HEK293 (cell line): ENCODE measurements at regions not wholly inside any gene's neighbourhood (a gene's known extent, or its start where the extent isn't known, plus 50 kb on each side); places are given as distances from the start of the nearest gene placed in this dataset.

ENCODE experiments used
- CTCF ChIA-PET: fragments of 350-600 bp; formaldehyde crosslinking; extraction: SDS; loops from one replicate; lab custom pipeline; 2021; ENCODE audit warnings: antibody characterized with exemption; lab: Yijun Ruan, JAX
- POLR2A ChIA-PET: fragments of 300-600 bp; formaldehyde crosslinking; extraction: SDS; loops from one replicate; lab custom pipeline; 2020; ENCODE audit warnings: antibody characterized with exemption, inconsistent platforms; lab: Yijun Ruan, JAX
- H3K27ac ChIP-seq: fragments of 200-500 bp; sonication (Bioruptor generic); 2 replicates; pipeline ENCODE4 v1.5.1; 2014; ENCODE audit warnings: low read depth, low read length, control low read depth, inconsistent platforms; ENCODE audit errors: extremely low read depth
- H3K36me3 ChIP-seq, 2 experiments: fragments of 200-500 bp in 1 of 2; sonication (Bioruptor generic) in 1 of 2; 1 replicate in 1 of 2; 2 replicates in 1 of 2; pipeline ENCODE4 v1.5.1; 2014 to 2017; ENCODE audit warnings: inconsistent platforms in 2 of 2, low read length in 2 of 2; ENCODE audit not compliant: control insufficient read depth in 2 of 2, insufficient read depth in 1 of 2
- H3K4me1 ChIP-seq: fragments of 200-500 bp; sonication (Bioruptor generic); 2 replicates; pipeline ENCODE4 v1.5.1; 2014; ENCODE audit warnings: mild to moderate bottlenecking, low read length, inconsistent platforms; ENCODE audit not compliant: control insufficient read depth, insufficient read depth
- H3K4me3 ChIP-seq: 2 replicates; pipeline ENCODE4 v1.5.1; 2011; ENCODE audit warnings: low read depth, mild to moderate bottlenecking, control low read depth, low read length, moderate library complexity
- H3K9me3 ChIP-seq: fragments of 200-500 bp; sonication (Bioruptor generic); 2 replicates; pipeline ENCODE4 v1.5.1; 2014; ENCODE audit warnings: low read depth, low read length, inconsistent platforms; ENCODE audit not compliant: control insufficient read depth, insufficient read depth
- EGR2 ChIP-seq: fragments of 450-650 bp; formaldehyde crosslinking; IDR thresholded peaks from 2 replicates; pipeline ENCODE4 v1.5.1; 2016; ENCODE audit warnings: low read depth, missing biosample characterization, missing genetic modification characterization
- FEZF1 ChIP-seq: fragments of 450-650 bp; formaldehyde crosslinking; IDR thresholded peaks from 2 replicates; pipeline ENCODE4 v1.5.1; 2016; ENCODE audit warnings: missing biosample characterization, missing genetic modification characterization
- HOXC10 ChIP-seq: sonication (generic); formaldehyde crosslinking; IDR thresholded peaks from 2 replicates; pipeline ENCODE4 v1.8.1; 2023; ENCODE audit warnings: mild to moderate bottlenecking, missing genetic modification reagents
- IKZF3 ChIP-seq: fragments of 450-650 bp; IDR thresholded peaks from 2 replicates; pipeline ENCODE4 v1.5.0; 2018; ENCODE audit warnings: missing biosample characterization, mild to moderate bottlenecking, missing genetic modification characterization, moderate library complexity
- INSM2 ChIP-seq: fragments of 450-650 bp; formaldehyde crosslinking; IDR thresholded peaks from 2 replicates; pipeline ENCODE4 v1.5.1; 2016; ENCODE audit warnings: missing biosample characterization, missing genetic modification characterization
- KLF1 ChIP-seq: fragments of 450-650 bp; formaldehyde crosslinking; IDR thresholded peaks from 2 replicates; pipeline ENCODE4 v1.5.1; 2016; ENCODE audit warnings: missing biosample characterization, missing genetic modification characterization
- PRDM2 ChIP-seq: fragments of 450-650 bp; formaldehyde crosslinking; IDR thresholded peaks from 2 replicates; pipeline ENCODE4 v1.5.1; 2016; ENCODE audit warnings: missing biosample characterization, missing genetic modification characterization, borderline replicate concordance
- RBAK ChIP-seq: fragments of 450-650 bp; formaldehyde crosslinking; IDR thresholded peaks from 2 replicates; pipeline ENCODE4 v1.5.1; 2016; ENCODE audit warnings: missing biosample characterization, missing genetic modification characterization
- ZFHX2 ChIP-seq: fragments of 450-650 bp; formaldehyde crosslinking; conservative IDR thresholded peaks from 2 replicates; pipeline ENCODE4 v1.5.1; 2016; ENCODE audit warnings: missing biosample characterization, missing genetic modification characterization
- ZNF174 ChIP-seq: fragments of 450-650 bp; formaldehyde crosslinking; IDR thresholded peaks from 2 replicates; pipeline ENCODE4 v1.5.0; 2017; ENCODE audit warnings: missing biosample characterization, mild to moderate bottlenecking, missing genetic modification characterization
- ZNF19 ChIP-seq: fragments of 450-650 bp; formaldehyde crosslinking; IDR thresholded peaks from 2 replicates; pipeline ENCODE4; 2016; ENCODE audit warnings: missing biosample characterization, missing genetic modification characterization, low read depth
- ZNF274 ChIP-seq, 2 experiments: fragments of 200-500 bp in 1 of 2; fragments of 450-650 bp in 1 of 2; sonication (Bioruptor generic) in 1 of 2; formaldehyde crosslinking in 1 of 2; IDR thresholded peaks; 2 replicates each; pipeline versions ENCODE4 v1.5.1 to v1.6.1; 2014 to 2016; ENCODE audit warnings: borderline replicate concordance in 1 of 2, inconsistent platforms in 1 of 2, low read length in 1 of 2, missing biosample characterization in 1 of 2, missing genetic modification characterization in 1 of 2
- ZNF292 ChIP-seq: fragments of 450-650 bp; formaldehyde crosslinking; IDR thresholded peaks from 2 replicates; pipeline ENCODE4 v1.5.1; 2016; ENCODE audit warnings: low read depth, missing biosample characterization, missing genetic modification characterization, borderline replicate concordance
- ZNF302 ChIP-seq: fragments of 450-650 bp; formaldehyde crosslinking; IDR thresholded peaks from 2 replicates; pipeline ENCODE4 v1.5.1; 2016; ENCODE audit warnings: missing biosample characterization, missing genetic modification characterization, low read depth
- ZNF391 ChIP-seq: fragments of 450-650 bp; formaldehyde crosslinking; IDR thresholded peaks from 2 replicates; pipeline ENCODE4 v1.5.1; 2016; ENCODE audit warnings: low read depth, missing biosample characterization, missing genetic modification characterization, borderline replicate concordance
- ZNF416 ChIP-seq: fragments of 450-650 bp; formaldehyde crosslinking; IDR thresholded peaks from 2 replicates; pipeline ENCODE4 v1.5.1; 2016; ENCODE audit warnings: missing biosample characterization, missing genetic modification characterization
- ZNF558 ChIP-seq: fragments of 450-650 bp; formaldehyde crosslinking; IDR thresholded peaks from 2 replicates; pipeline ENCODE4 v1.5.1; 2016; ENCODE audit warnings: missing biosample characterization, missing genetic modification characterization
- ZNF623 ChIP-seq: fragments of 450-650 bp; formaldehyde crosslinking; IDR thresholded peaks from 2 replicates; pipeline ENCODE4 v1.5.1; 2016; ENCODE audit warnings: missing biosample characterization, missing genetic modification characterization
- ZSCAN30 ChIP-seq: fragments of 450-650 bp; IDR thresholded peaks from 2 replicates; pipeline ENCODE4 v1.5.1; 2018; ENCODE audit warnings: missing biosample characterization, mild to moderate bottlenecking, missing genetic modification characterization, moderate library complexity
- TF ChIP-seq, protein P1 (sequence below): fragments of 450-650 bp; formaldehyde crosslinking; IDR thresholded peaks from 2 replicates; pipeline ENCODE4 v1.5.1; 2016; ENCODE audit warnings: missing biosample characterization, missing genetic modification characterization, low read depth
- TF ChIP-seq, protein P2 (sequence below): fragments of 450-650 bp; formaldehyde crosslinking; IDR thresholded peaks from 2 replicates; pipeline ENCODE4 v1.5.1; 2016; ENCODE audit warnings: missing biosample characterization, missing genetic modification characterization, borderline replicate concordance

GRCh38 chr16:85180827-85181738 lies 68.8 kb upstream of the CIBAR2 start:
- POLR2A ChIA-PET: no interaction called here
- Histone ChIP-seq H3K27ac (no peak overlapping the region), H3K9me3 (no peaks in the 10 kb centered on the region), H3K4me1 (no peaks in the 10 kb centered on the region), H3K36me3 (peaks cover 0 to 68% of the 10 kb centered on the region in 2 experiments; a peak in 1 of 3 replicates), H3K4me3 (no peak overlapping the region)
- CTCF ChIA-PET: no interaction called here
- TF ChIP-seq ZNF416 (tag by site-specific recombination) (no peak), ZNF292 (no peak), IKZF3 (no peak), FEZF1 (tag by site-specific recombination) (no peak), ZFHX2 (tag by site-specific recombination) (peak; percentile 14; the same call in 1 of the 2 replicates), ZNF391 (tag by site-specific recombination) (no peak), ZNF19 (no peak), RBAK (tag by site-specific recombination) (no peak), EGR2 (tag by site-specific recombination) (peak; percentile 45; the same call in 1 of the 2 replicates), ZNF558 (no peak), ZNF174 (tag by site-specific recombination) (no peak), KLF1 (tag by site-specific recombination) (no peak)

DNA sequence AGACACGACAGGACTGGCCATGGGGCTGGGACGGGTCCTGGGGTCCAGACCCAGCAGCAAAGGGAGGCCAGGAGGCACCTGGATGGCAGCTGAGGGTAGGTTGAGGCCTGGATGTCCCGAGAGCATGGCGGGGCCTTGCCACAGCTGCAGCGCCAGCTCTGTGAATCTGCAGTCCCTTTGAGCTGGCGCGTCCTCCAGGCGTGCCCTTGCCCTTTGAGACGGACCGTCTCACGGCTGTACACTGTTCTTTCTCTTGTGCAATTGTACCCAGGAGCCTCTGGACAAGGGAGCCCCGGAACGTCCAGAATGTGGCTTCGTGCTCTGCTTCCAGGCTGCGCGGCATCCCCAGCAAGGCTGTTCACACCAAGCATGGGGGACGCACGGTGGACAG lies 69.5 kb upstream of the CIBAR2 start:
- ChIA-PET CTCF (no interaction called here), POLR2A (no interaction called here)
- Histone ChIP-seq H3K36me3 (peaks cover 0 to 62% of the 10 kb centered on the region in 2 experiments; a peak in 1 of 3 replicates), H3K9me3 (no peaks in the 10 kb centered on the region), H3K4me1 (no peaks in the 10 kb centered on the region), H3K27ac (no peak overlapping the region), H3K4me3 (no peak overlapping the region)
- TF ChIP-seq INSM2: no peak
- TF ChIP-seq ZSCAN30: no peak
- no peak for TF ChIP-seq ZNF623
- TF ChIP-seq ZNF274 (IDR thresholded peaks at IDR 0.05; ENCODE audit: low read length): no peak
- no peak for TF ChIP-seq ZNF274 (tag by site-specific recombination; IDR thresholded peaks at IDR 0.05; ENCODE audit: borderline replicate concordance)
- TF ChIP-seq, protein P1, sequence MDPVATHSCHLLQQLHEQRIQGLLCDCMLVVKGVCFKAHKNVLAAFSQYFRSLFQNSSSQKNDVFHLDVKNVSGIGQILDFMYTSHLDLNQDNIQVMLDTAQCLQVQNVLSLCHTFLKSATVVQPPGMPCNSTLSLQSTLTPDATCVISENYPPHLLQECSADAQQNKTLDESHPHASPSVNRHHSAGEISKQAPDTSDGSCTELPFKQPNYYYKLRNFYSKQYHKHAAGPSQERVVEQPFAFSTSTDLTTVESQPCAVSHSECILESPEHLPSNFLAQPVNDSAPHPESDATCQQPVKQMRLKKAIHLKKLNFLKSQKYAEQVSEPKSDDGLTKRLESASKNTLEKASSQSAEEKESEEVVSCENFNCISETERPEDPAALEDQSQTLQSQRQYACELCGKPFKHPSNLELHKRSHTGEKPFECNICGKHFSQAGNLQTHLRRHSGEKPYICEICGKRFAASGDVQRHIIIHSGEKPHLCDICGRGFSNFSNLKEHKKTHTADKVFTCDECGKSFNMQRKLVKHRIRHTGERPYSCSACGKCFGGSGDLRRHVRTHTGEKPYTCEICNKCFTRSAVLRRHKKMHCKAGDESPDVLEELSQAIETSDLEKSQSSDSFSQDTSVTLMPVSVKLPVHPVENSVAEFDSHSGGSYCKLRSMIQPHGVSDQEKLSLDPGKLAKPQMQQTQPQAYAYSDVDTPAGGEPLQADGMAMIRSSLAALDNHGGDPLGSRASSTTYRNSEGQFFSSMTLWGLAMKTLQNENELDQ (tag by site-specific recombination): no peak
- no peak for TF ChIP-seq HOXC10 (CRISPR knock-in tag)
- TF ChIP-seq PRDM2 (tag by site-specific recombination): no peak
- TF ChIP-seq, protein P2, sequence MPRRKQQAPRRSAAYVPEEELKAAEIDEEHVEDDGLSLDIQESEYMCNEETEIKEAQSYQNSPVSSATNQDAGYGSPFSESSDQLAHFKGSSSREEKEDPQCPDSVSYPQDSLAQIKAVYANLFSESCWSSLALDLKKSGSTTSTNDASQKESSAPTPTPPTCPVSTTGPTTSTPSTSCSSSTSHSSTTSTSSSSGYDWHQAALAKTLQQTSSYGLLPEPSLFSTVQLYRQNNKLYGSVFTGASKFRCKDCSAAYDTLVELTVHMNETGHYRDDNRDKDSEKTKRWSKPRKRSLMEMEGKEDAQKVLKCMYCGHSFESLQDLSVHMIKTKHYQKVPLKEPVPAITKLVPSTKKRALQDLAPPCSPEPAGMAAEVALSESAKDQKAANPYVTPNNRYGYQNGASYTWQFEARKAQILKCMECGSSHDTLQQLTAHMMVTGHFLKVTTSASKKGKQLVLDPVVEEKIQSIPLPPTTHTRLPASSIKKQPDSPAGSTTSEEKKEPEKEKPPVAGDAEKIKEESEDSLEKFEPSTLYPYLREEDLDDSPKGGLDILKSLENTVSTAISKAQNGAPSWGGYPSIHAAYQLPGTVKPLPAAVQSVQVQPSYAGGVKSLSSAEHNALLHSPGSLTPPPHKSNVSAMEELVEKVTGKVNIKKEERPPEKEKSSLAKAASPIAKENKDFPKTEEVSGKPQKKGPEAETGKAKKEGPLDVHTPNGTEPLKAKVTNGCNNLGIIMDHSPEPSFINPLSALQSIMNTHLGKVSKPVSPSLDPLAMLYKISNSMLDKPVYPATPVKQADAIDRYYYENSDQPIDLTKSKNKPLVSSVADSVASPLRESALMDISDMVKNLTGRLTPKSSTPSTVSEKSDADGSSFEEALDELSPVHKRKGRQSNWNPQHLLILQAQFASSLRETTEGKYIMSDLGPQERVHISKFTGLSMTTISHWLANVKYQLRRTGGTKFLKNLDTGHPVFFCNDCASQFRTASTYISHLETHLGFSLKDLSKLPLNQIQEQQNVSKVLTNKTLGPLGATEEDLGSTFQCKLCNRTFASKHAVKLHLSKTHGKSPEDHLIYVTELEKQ: no peak
- no peak for TF ChIP-seq ZNF302 (tag by site-specific recombination)
